DOHH2 (cell line): ENCODE measurements at regions not wholly inside any gene's neighbourhood (a gene's known extent, or its start where the extent isn't known, plus 50 kb on each side); places are given as distances from the start of the nearest gene placed in this dataset.

Experiments used
- H3F3A ChIP-seq: fragments of 200-600 bp; sonication (generic), shearing (Covaris generic); 2 replicates; pipeline ENCODE4 v1.6.0; 2016; ENCODE audit warnings: antibody characterized with exemption, mild to moderate bottlenecking; ENCODE audit not compliant: control insufficient read depth, insufficient read depth
- H3K27ac ChIP-seq: fragments of 200-600 bp; sonication (generic); 2 replicates; pipeline ENCODE4 v1.5.1; 2014; ENCODE audit warnings: low read depth, mild to moderate bottlenecking, low read length, moderate library complexity
- H3K27me3 ChIP-seq: fragments of 200-600 bp; sonication (generic); 2 replicates; pipeline ENCODE4 v1.6.1; 2014; ENCODE audit warnings: mild to moderate bottlenecking, low read length, mixed read lengths; ENCODE audit not compliant: control insufficient read depth
- H3K36me3 ChIP-seq: fragments of 200-600 bp; sonication (generic); 2 replicates; pipeline ENCODE4 v1.6.1; 2014; ENCODE audit warnings: mild to moderate bottlenecking, low read length, moderate library complexity, mixed read lengths; ENCODE audit not compliant: control insufficient read depth
- H3K4me1 ChIP-seq: fragments of 200-600 bp; sonication (generic); 2 replicates; pipeline ENCODE4 v1.6.1; 2014; ENCODE audit warnings: mild to moderate bottlenecking, low read length, mixed read lengths; ENCODE audit not compliant: control insufficient read depth
- H3K4me2 ChIP-seq: fragments of 200-600 bp; sonication (generic); 2 replicates; pipeline ENCODE4 v1.6.0; 2014; ENCODE audit warnings: mild to moderate bottlenecking, low read length, moderate library complexity
- H3K4me3 ChIP-seq: fragments of 200-600 bp; sonication (generic); 2 replicates; pipeline ENCODE4 v1.5.1; 2014; ENCODE audit warnings: mild to moderate bottlenecking, low read length, mixed read lengths
- H3K79me2 ChIP-seq: fragments of 200-600 bp; sonication (generic); 2 replicates; pipeline ENCODE4 v1.6.1; 2014; ENCODE audit warnings: mild to moderate bottlenecking, low read length, mixed read lengths; ENCODE audit not compliant: control insufficient read depth
- H3K9me2 ChIP-seq: fragments of 200-600 bp; sonication (generic); replicated peaks from 2 replicates; pipeline ENCODE4 v1.6.1; 2014; ENCODE audit warnings: mild to moderate bottlenecking, low read length, mixed read lengths; ENCODE audit not compliant: control insufficient read depth
- H3K9me3 ChIP-seq: fragments of 200-600 bp; sonication (generic); 2 replicates; pipeline ENCODE4 v1.6.1; 2014; ENCODE audit warnings: antibody characterized with exemption, low read length, mixed read lengths; ENCODE audit not compliant: control insufficient read depth, insufficient read depth
- H4K20me1 ChIP-seq: fragments of 200-600 bp; sonication (generic); 2 replicates; pipeline ENCODE4 v1.6.0; 2014; ENCODE audit warnings: low read depth, mild to moderate bottlenecking, antibody characterized with exemption, low read length, moderate library complexity; ENCODE audit not compliant: control insufficient read depth, insufficient read depth
- CTCF ChIP-seq: fragments of 200-600 bp; sonication (generic); IDR thresholded peaks from one replicate; pipeline ENCODE4 v1.5.1; 2014; ENCODE audit warnings: antibody characterized with exemption, mild to moderate bottlenecking, low read depth, low read length; ENCODE audit not compliant: poor library complexity, severe bottlenecking
- EZH2phosphoT487 ChIP-seq: fragments of 200-600 bp; sonication (generic); IDR thresholded peaks from 2 replicates; pipeline ENCODE4 v1.6.1; 2017; ENCODE audit warnings: borderline replicate concordance, mild to moderate bottlenecking, antibody characterized with exemption, low read length, moderate library complexity, mixed read lengths

- H3K27ac ChIP-seq, result no peak overlapping the region
- H3K9me2 ChIP-seq, result no peaks in the 10 kb centered on the region
- H3K36me3 ChIP-seq, result no peaks in the 10 kb centered on the region
- H3K4me1 ChIP-seq, result no peaks in the 10 kb centered on the region
- H3F3A ChIP-seq, result no peaks in the 10 kb centered on the region
- H3K27me3 ChIP-seq, result no peaks in the 10 kb centered on the region
- no peak overlapping the region for H3K4me2 ChIP-seq
- no peaks in the 10 kb centered on the region for H3K79me2 ChIP-seq
- no peaks in the 10 kb centered on the region for H4K20me1 ChIP-seq
- no peak for TF ChIP-seq EZH2phosphoT487
- TF ChIP-seq CTCF, result no peak
- H3K9me3 ChIP-seq, result no peaks in the 10 kb centered on the region
- H3K4me3 ChIP-seq, result no peak overlapping the region
Observed at GRCh38 chr3:19798324-19798723, 135.7 kb downstream of the EFHB start.

GRCh38 chr3:19792388-19792787 is 141.6 kb downstream of the EFHB start:
- Histone ChIP-seq H3K79me2 (no peaks in the 10 kb centered on the region), H3K27ac (no peak overlapping the region), H3K27me3 (0 out of 2 replicates have a peak, but pooled peaks cover 2% of the 10 kb centered on the region), H3K4me2 (no peak overlapping the region), H3K36me3 (no peaks in the 10 kb centered on the region), H3K9me3 (no peaks in the 10 kb centered on the region), H4K20me1 (no peaks in the 10 kb centered on the region), H3K4me3 (no peak overlapping the region), H3F3A (no peaks in the 10 kb centered on the region), H3K4me1 (no peaks in the 10 kb centered on the region), H3K9me2 (no peaks in the 10 kb centered on the region)
- TF ChIP-seq CTCF (no peak), EZH2phosphoT487 (no peak)

GRCh38 chr3:19775765-19776164 is 158.3 kb downstream of the EFHB start:
- Histone ChIP-seq H3K9me3 (no peaks in the 10 kb centered on the region), H3K4me2 (no peak overlapping the region), H3K27ac (no peak overlapping the region), H3K36me3 (no peaks in the 10 kb centered on the region), H3K4me3 (no peak overlapping the region), H4K20me1 (no peaks in the 10 kb centered on the region), H3K9me2 (no peaks in the 10 kb centered on the region), H3K27me3 (no peaks in the 10 kb centered on the region), H3K79me2 (no peaks in the 10 kb centered on the region), H3F3A (no peaks in the 10 kb centered on the region), H3K4me1 (no peaks in the 10 kb centered on the region)
- TF ChIP-seq CTCF (no peak), EZH2phosphoT487 (no peak)

- TF ChIP-seq CTCF (no peak), EZH2phosphoT487 (no peak)
- H3K9me3 ChIP-seq, result no peaks in the 10 kb centered on the region
Observed at GRCh38 chr3:19769694-19770093, 164.3 kb downstream of the EFHB start.

More at GRCh38 chr3:19769694-19770093, 164.3 kb downstream of the EFHB start:
- no peak overlapping the region for H3K27ac ChIP-seq
- no peaks in the 10 kb centered on the region for H3K9me2 ChIP-seq
- H3K4me1 ChIP-seq, result no peaks in the 10 kb centered on the region
- no peak overlapping the region for H3K4me2 ChIP-seq
- H3K27me3 ChIP-seq, result no peaks in the 10 kb centered on the region
- no peaks in the 10 kb centered on the region for H3F3A ChIP-seq
- no peaks in the 10 kb centered on the region for H3K79me2 ChIP-seq
- no peaks in the 10 kb centered on the region for H4K20me1 ChIP-seq
- no peaks in the 10 kb centered on the region for H3K36me3 ChIP-seq
- no peak overlapping the region for H3K4me3 ChIP-seq
